DOHH2 (cell line): ENCODE measurements at regions not wholly inside any gene's neighbourhood (a gene's known extent, or its start where the extent isn't known, plus 50 kb on each side); places are given as distances from the start of the nearest gene placed in this dataset.

Experiments
- CTCF ChIP-seq: fragments of 200-600 bp; sonication (generic); IDR thresholded peaks from one replicate; pipeline ENCODE4 v1.5.1; 2014; ENCODE audit warnings: antibody characterized with exemption, mild to moderate bottlenecking, low read depth, low read length; ENCODE audit not compliant: poor library complexity, severe bottlenecking
- EZH2phosphoT487 ChIP-seq: fragments of 200-600 bp; sonication (generic); IDR thresholded peaks from 2 replicates; pipeline ENCODE4 v1.6.1; 2017; ENCODE audit warnings: borderline replicate concordance, mild to moderate bottlenecking, antibody characterized with exemption, low read length, moderate library complexity, mixed read lengths

- TF ChIP-seq CTCF, result no peak
- no peak for TF ChIP-seq EZH2phosphoT487
Observed at GRCh38 chr7:47128700-47129099, 453.2 kb downstream of the TNS3 start.
